HEK293 (cell line): ENCODE measurements at regions not wholly inside any gene's neighbourhood (a gene's known extent, or its start where the extent isn't known, plus 50 kb on each side); places are given as distances from the start of the nearest gene placed in this dataset.

ENCODE experiments used
- GFI1B ChIP-seq: fragments of 450-650 bp; formaldehyde crosslinking; IDR thresholded peaks from 2 replicates; pipeline ENCODE4 v1.5.1; 2016; ENCODE audit warnings: missing biosample characterization, missing genetic modification characterization
- HOXA7 ChIP-seq: sonication (generic); formaldehyde crosslinking; IDR thresholded peaks from 2 replicates; pipeline ENCODE4 v1.8.1; 2022; ENCODE audit warnings: missing genetic modification reagents, borderline replicate concordance
- KLF10 ChIP-seq: fragments of 450-650 bp; IDR thresholded peaks from 2 replicates; pipeline ENCODE4 v1.5.1; 2018; ENCODE audit warnings: missing biosample characterization, mild to moderate bottlenecking, missing genetic modification characterization
- MZF1 ChIP-seq: fragments of 450-650 bp; formaldehyde crosslinking; IDR thresholded peaks from 2 replicates; pipeline ENCODE4 v1.5.1; 2017; ENCODE audit warnings: missing biosample characterization, missing genetic modification characterization, borderline replicate concordance
- WT1 ChIP-seq: fragments of 450-650 bp; formaldehyde crosslinking; IDR thresholded peaks from 2 replicates; pipeline ENCODE4 v1.5.1; 2016; ENCODE audit warnings: missing biosample characterization, missing genetic modification characterization
- ZBTB1 ChIP-seq: fragments of 450-650 bp; formaldehyde crosslinking; IDR thresholded peaks from 2 replicates; pipeline ENCODE4 v1.5.1; 2016; ENCODE audit warnings: missing biosample characterization, missing genetic modification characterization
- ZBTB8A ChIP-seq: fragments of 450-650 bp; formaldehyde crosslinking; IDR thresholded peaks from 2 replicates; pipeline ENCODE4 v1.5.1; 2016; ENCODE audit warnings: missing biosample characterization, missing genetic modification characterization
- ZNF114 ChIP-seq: fragments of 450-650 bp; formaldehyde crosslinking; IDR thresholded peaks from 2 replicates; pipeline ENCODE4 v1.5.0; 2017; ENCODE audit warnings: missing biosample characterization, missing genetic modification characterization
- ZNF121 ChIP-seq: fragments of 450-650 bp; formaldehyde crosslinking; IDR thresholded peaks from 2 replicates; pipeline ENCODE4 v1.5.1; 2016; ENCODE audit warnings: missing biosample characterization, missing genetic modification characterization
- ZNF16 ChIP-seq: fragments of 450-650 bp; formaldehyde crosslinking; IDR thresholded peaks from 2 replicates; pipeline ENCODE4 v1.5.1; 2016; ENCODE audit warnings: low read depth, missing biosample characterization, missing genetic modification characterization
- ZNF404 ChIP-seq: fragments of 450-650 bp; formaldehyde crosslinking; IDR thresholded peaks from 2 replicates; pipeline ENCODE4 v1.5.1; 2017; ENCODE audit warnings: missing biosample characterization, missing genetic modification characterization
- ZNF830 ChIP-seq: fragments of 450-650 bp; IDR thresholded peaks from 2 replicates; pipeline ENCODE4 v1.5.0; 2018; ENCODE audit warnings: missing biosample characterization, missing genetic modification characterization, low read depth, mild to moderate bottlenecking, moderate library complexity
- TF ChIP-seq, protein P1 (sequence below): fragments of 450-650 bp; formaldehyde crosslinking; IDR thresholded peaks from 2 replicates; pipeline ENCODE4 v1.5.1; 2016; ENCODE audit warnings: missing biosample characterization, missing genetic modification characterization
- TF ChIP-seq, protein P2 (sequence below): fragments of 450-650 bp; formaldehyde crosslinking; IDR thresholded peaks from 2 replicates; pipeline ENCODE4 v1.5.1; 2016; ENCODE audit warnings: missing biosample characterization, missing genetic modification characterization
- TF ChIP-seq, protein P3 (sequence below): fragments of 450-650 bp; formaldehyde crosslinking; conservative IDR thresholded peaks from 2 replicates; pipeline ENCODE4 v1.5.1; 2016; ENCODE audit warnings: low read depth, missing biosample characterization, missing genetic modification characterization
- TF ChIP-seq, protein P4 (sequence below): fragments of 450-650 bp; formaldehyde crosslinking; IDR thresholded peaks from 2 replicates; pipeline ENCODE4 v1.5.1; 2016; ENCODE audit warnings: missing biosample characterization, missing genetic modification characterization
- TF ChIP-seq, protein P5 (sequence below): fragments of 450-650 bp; formaldehyde crosslinking; IDR thresholded peaks from 2 replicates; pipeline ENCODE4 v1.5.1; 2016; ENCODE audit warnings: missing biosample characterization, missing genetic modification characterization
- TF ChIP-seq, protein P6 (sequence below): fragments of 450-650 bp; formaldehyde crosslinking; IDR thresholded peaks from 2 replicates; pipeline ENCODE4 v1.5.1; 2016; ENCODE audit warnings: missing biosample characterization, missing genetic modification characterization, borderline replicate concordance
- TF ChIP-seq, protein P7 (sequence below): IDR thresholded peaks from 2 replicates; pipeline ENCODE4 v1.6.1; 2011; ENCODE audit warnings: mild to moderate bottlenecking, low read depth, low read length, borderline replicate concordance

DNA sequence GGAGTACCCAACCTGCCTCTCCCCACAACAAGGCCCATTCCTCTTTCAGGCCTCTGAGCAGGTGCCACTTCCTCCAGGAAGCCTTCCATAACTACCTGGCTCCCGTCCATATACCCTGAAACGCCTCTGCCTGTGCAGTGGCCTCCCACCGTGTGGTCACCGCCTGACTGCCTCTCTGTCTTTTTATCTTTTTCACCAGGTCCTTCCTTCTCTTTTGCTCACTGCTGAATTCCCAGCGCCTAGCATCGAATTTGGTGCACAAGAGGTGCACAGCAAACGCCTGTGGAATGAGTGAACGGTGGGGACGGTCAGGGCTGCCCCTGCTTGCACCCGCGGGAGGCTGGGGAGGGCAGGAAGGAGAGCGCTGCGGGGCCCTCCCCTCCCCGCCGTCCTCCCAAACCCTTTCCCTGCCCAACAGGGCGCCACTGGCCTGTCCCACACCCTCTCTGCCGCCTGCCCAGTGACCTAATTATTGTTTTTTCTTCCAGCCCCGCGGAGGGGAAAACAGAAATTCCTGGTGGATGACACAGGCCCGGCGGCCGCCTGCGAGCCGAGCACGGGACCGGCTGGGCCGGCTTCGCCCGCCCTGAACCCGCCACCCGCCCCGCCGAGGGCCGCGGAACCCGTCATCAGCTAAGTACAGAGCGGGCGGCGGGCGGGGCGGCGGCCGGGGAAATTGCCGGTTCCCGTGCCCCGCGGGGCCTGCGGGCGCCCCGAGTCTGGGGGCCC lies 140.1 kb downstream of the SMAD6 start (continued):
- TF ChIP-seq, protein P1, sequence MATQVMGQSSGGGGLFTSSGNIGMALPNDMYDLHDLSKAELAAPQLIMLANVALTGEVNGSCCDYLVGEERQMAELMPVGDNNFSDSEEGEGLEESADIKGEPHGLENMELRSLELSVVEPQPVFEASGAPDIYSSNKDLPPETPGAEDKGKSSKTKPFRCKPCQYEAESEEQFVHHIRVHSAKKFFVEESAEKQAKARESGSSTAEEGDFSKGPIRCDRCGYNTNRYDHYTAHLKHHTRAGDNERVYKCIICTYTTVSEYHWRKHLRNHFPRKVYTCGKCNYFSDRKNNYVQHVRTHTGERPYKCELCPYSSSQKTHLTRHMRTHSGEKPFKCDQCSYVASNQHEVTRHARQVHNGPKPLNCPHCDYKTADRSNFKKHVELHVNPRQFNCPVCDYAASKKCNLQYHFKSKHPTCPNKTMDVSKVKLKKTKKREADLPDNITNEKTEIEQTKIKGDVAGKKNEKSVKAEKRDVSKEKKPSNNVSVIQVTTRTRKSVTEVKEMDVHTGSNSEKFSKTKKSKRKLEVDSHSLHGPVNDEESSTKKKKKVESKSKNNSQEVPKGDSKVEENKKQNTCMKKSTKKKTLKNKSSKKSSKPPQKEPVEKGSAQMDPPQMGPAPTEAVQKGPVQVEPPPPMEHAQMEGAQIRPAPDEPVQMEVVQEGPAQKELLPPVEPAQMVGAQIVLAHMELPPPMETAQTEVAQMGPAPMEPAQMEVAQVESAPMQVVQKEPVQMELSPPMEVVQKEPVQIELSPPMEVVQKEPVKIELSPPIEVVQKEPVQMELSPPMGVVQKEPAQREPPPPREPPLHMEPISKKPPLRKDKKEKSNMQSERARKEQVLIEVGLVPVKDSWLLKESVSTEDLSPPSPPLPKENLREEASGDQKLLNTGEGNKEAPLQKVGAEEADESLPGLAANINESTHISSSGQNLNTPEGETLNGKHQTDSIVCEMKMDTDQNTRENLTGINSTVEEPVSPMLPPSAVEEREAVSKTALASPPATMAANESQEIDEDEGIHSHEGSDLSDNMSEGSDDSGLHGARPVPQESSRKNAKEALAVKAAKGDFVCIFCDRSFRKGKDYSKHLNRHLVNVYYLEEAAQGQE (tag by site-specific recombination) = no peak
- TF ChIP-seq MZF1 (tag by site-specific recombination) (no peak), ZNF830 (tag by site-specific recombination) (no peak), GFI1B (tag by site-specific recombination) (no peak), ZBTB8A (peak; percentile 85), ZNF121 (tag by site-specific recombination) (peak; percentile 66), WT1 (peak; percentile 93), KLF10 (tag by site-specific recombination) (peak; percentile 46; the same call in 1 of the 2 replicates), HOXA7 (CRISPR knock-in tag) (no peak), ZNF404 (tag by site-specific recombination) (no peak), ZNF114 (tag by site-specific recombination) (no peak), ZBTB1 (tag by site-specific recombination) (no peak), ZNF16 (no peak)
- TF ChIP-seq, protein P2, sequence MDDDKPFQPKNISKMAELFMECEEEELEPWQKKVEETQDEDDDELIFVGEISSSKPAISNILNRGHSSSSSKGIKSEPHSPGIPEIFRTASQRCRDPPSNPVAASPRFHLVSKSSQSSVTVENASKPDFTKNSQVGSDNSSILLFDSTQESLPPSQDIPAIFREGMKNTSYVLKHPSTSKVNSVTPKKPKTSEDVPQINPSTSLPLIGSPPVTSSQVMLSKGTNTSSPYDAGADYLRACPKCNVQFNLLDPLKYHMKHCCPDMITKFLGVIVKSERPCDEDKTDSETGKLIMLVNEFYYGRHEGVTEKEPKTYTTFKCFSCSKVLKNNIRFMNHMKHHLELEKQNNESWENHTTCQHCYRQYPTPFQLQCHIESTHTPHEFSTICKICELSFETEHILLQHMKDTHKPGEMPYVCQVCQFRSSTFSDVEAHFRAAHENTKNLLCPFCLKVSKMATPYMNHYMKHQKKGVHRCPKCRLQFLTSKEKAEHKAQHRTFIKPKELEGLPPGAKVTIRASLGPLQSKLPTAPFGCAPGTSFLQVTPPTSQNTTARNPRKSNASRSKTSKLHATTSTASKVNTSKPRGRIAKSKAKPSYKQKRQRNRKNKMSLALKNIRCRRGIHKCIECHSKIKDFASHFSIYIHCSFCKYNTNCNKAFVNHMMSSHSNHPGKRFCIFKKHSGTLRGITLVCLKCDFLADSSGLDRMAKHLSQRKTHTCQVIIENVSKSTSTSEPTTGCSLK (tag by site-specific recombination) = no peak
- TF ChIP-seq, protein P3, sequence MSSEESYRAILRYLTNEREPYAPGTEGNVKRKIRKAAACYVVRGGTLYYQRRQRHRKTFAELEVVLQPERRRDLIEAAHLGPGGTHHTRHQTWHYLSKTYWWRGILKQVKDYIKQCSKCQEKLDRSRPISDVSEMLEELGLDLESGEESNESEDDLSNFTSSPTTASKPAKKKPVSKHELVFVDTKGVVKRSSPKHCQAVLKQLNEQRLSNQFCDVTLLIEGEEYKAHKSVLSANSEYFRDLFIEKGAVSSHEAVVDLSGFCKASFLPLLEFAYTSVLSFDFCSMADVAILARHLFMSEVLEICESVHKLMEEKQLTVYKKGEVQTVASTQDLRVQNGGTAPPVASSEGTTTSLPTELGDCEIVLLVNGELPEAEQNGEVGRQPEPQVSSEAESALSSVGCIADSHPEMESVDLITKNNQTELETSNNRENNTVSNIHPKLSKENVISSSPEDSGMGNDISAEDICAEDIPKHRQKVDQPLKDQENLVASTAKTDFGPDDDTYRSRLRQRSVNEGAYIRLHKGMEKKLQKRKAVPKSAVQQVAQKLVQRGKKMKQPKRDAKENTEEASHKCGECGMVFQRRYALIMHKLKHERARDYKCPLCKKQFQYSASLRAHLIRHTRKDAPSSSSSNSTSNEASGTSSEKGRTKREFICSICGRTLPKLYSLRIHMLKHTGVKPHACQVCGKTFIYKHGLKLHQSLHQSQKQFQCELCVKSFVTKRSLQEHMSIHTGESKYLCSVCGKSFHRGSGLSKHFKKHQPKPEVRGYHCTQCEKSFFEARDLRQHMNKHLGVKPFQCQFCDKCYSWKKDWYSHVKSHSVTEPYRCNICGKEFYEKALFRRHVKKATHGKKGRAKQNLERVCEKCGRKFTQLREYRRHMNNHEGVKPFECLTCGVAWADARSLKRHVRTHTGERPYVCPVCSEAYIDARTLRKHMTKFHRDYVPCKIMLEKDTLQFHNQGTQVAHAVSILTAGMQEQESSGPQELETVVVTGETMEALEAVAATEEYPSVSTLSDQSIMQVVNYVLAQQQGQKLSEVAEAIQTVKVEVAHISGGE (tag by site-specific recombination) = no peak
- TF ChIP-seq, protein P4, sequence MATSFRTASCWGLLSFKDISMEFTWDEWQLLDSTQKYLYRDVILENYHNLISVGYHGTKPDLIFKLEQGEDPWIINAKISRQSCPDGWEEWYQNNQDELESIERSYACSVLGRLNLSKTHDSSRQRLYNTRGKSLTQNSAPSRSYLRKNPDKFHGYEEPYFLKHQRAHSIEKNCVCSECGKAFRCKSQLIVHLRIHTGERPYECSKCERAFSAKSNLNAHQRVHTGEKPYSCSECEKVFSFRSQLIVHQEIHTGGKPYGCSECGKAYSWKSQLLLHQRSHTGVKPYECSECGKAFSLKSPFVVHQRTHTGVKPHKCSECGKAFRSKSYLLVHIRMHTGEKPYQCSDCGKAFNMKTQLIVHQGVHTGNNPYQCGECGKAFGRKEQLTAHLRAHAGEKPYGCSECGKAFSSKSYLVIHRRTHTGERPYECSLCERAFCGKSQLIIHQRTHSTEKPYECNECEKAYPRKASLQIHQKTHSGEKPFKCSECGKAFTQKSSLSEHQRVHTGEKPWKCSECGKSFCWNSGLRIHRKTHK (tag by site-specific recombination) = no peak
- TF ChIP-seq, protein P5, sequence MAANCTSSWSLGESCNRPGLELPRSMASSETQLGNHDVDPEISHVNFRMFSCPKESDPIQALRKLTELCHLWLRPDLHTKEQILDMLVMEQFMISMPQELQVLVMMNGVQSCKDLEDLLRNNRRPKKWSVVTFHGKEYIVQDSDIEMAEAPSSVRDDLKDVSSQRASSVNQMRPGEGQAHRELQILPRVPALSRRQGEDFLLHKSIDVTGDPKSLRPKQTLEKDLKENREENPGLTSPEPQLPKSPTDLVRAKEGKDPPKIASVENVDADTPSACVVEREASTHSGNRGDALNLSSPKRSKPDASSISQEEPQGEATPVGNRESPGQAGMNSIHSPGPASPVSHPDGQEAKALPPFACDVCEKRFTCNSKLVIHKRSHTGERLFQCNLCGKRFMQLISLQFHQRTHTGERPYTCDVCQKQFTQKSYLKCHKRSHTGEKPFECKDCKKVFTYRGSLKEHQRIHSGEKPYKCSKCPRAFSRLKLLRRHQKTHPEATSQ = no peak; the same call in 1 of the 2 replicates
- TF ChIP-seq, protein P6, sequence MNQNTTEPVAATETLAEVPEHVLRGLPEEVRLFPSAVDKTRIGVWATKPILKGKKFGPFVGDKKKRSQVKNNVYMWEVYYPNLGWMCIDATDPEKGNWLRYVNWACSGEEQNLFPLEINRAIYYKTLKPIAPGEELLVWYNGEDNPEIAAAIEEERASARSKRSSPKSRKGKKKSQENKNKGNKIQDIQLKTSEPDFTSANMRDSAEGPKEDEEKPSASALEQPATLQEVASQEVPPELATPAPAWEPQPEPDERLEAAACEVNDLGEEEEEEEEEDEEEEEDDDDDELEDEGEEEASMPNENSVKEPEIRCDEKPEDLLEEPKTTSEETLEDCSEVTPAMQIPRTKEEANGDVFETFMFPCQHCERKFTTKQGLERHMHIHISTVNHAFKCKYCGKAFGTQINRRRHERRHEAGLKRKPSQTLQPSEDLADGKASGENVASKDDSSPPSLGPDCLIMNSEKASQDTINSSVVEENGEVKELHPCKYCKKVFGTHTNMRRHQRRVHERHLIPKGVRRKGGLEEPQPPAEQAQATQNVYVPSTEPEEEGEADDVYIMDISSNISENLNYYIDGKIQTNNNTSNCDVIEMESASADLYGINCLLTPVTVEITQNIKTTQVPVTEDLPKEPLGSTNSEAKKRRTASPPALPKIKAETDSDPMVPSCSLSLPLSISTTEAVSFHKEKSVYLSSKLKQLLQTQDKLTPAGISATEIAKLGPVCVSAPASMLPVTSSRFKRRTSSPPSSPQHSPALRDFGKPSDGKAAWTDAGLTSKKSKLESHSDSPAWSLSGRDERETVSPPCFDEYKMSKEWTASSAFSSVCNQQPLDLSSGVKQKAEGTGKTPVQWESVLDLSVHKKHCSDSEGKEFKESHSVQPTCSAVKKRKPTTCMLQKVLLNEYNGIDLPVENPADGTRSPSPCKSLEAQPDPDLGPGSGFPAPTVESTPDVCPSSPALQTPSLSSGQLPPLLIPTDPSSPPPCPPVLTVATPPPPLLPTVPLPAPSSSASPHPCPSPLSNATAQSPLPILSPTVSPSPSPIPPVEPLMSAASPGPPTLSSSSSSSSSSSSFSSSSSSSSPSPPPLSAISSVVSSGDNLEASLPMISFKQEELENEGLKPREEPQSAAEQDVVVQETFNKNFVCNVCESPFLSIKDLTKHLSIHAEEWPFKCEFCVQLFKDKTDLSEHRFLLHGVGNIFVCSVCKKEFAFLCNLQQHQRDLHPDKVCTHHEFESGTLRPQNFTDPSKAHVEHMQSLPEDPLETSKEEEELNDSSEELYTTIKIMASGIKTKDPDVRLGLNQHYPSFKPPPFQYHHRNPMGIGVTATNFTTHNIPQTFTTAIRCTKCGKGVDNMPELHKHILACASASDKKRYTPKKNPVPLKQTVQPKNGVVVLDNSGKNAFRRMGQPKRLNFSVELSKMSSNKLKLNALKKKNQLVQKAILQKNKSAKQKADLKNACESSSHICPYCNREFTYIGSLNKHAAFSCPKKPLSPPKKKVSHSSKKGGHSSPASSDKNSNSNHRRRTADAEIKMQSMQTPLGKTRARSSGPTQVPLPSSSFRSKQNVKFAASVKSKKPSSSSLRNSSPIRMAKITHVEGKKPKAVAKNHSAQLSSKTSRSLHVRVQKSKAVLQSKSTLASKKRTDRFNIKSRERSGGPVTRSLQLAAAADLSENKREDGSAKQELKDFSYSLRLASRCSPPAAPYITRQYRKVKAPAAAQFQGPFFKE (tag by site-specific recombination) = no peak
- TF ChIP-seq, protein P7, sequence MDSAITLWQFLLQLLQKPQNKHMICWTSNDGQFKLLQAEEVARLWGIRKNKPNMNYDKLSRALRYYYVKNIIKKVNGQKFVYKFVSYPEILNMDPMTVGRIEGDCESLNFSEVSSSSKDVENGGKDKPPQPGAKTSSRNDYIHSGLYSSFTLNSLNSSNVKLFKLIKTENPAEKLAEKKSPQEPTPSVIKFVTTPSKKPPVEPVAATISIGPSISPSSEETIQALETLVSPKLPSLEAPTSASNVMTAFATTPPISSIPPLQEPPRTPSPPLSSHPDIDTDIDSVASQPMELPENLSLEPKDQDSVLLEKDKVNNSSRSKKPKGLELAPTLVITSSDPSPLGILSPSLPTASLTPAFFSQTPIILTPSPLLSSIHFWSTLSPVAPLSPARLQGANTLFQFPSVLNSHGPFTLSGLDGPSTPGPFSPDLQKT = no peak
